Breast epithelium (tissue), 4 donors: ENCODE measurements at regions not wholly inside any gene's neighbourhood (a gene's known extent, or its start where the extent isn't known, plus 50 kb on each side); places are given as distances from the start of the nearest gene placed in this dataset.
"Not testable (repeated sequence)": the region's sequence is repeated elsewhere in the genome, so short reads cannot be mapped to it uniquely, and the experiment has no call there.

ENCODE experiments used
- DNase-seq, 2 donors: peaks; one replicate each; pipeline ENCODE4 v3.0.0-alpha.2; 2019; ENCODE audit warnings: low spot score in 2 of 2
- H3K27ac ChIP-seq, 2 donors: fragments of 200-600 bp; sonication (generic) in 1 of 2; one replicate each; pipeline ENCODE4 v1.5.1; 2016 to 2019; ENCODE audit warnings: mild to moderate bottlenecking in 1 of 2
- H3K27me3 ChIP-seq, 2 donors: fragments of 200-600 bp; sonication (generic) in 1 of 2; one replicate each; pipeline versions ENCODE4 v1.5.1 to v1.6.0; 2017 to 2019; ENCODE audit warnings: control low read depth in 1 of 2, mild to moderate bottlenecking in 1 of 2
- H3K36me3 ChIP-seq: fragments of 200-600 bp; one replicate; pipeline ENCODE4 v1.5.1; 2019
- H3K4me1 ChIP-seq, 2 donors: fragments of 200-600 bp; sonication (generic); one replicate each; pipeline ENCODE4 v1.5.1; 2016 to 2019; ENCODE audit warnings: control low read depth in 1 of 2
- H3K4me3 ChIP-seq, 3 donors: fragments of 200-600 bp; sonication (generic); 1 replicate in 2 of 3; 2 replicates in 1 of 3; pipeline ENCODE4 v1.5.1; 2016 to 2019; ENCODE audit warnings: mild to moderate bottlenecking in 3 of 3, moderate library complexity in 2 of 3
- H3K9me3 ChIP-seq, 2 donors: fragments of 200-600 bp; sonication (generic) in 1 of 2; one replicate each; pipeline ENCODE4 v1.5.1; 2016 to 2019; ENCODE audit warnings: control low read depth in 1 of 2
- POLR2A ChIP-seq: fragments of 450-650 bp; IDR thresholded peaks from one replicate; pipeline ENCODE4 v1.6.1; 2016; ENCODE audit warnings: antibody characterized with exemption, mild to moderate bottlenecking, moderate library complexity
- POLR2AphosphoS5 ChIP-seq, 3 donors: sonication (generic); formaldehyde crosslinking; IDR thresholded peaks; one replicate each; pipeline ENCODE4 v1.6.1; 2017; ENCODE audit warnings: antibody characterized with exemption in 3 of 3
- intact Hi-C: fragments of 100-400 bp; cut with DNase I; formaldehyde crosslinking; loops from one replicate; pipeline ENCODE4 v1.15.1; 2023; ENCODE audit warnings: low total_unique reads
- TF ChIP-seq, protein P1 (sequence below), 3 donors: fragments of 450-650 bp; IDR thresholded peaks; one replicate each; pipeline ENCODE4 v1.5.1; 2016 to 2017; ENCODE audit warnings: antibody characterized with exemption in 3 of 3, mild to moderate bottlenecking in 3 of 3, moderate library complexity in 3 of 3

DNA sequence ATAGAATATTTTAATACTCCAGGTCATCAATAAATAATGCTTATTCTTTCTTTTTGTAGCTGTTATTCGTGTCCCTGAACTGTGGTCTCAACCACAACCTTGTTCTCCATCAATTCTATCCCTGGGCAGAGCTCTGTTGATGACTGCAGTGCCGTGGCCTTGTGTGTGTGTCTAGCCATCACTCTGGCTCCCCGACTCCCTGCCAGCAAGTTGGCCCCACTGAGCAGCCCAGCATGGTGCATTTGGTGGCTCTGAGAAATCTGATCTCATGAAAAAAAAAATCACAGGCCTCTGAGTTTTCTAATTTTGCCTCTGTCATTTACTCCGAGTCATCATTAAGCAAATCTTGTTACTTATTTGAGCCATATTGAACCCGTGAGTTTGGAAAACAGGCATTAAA, 164.7 kb downstream of the GOLGA6L6 start:
- H3K9me3 ChIP-seq = no peaks in the 10 kb centered on the region
- no peaks in the 10 kb centered on the region for H3K27me3 ChIP-seq
- H3K36me3 ChIP-seq = no peaks in the 10 kb centered on the region
- no peak for DNase-seq
- no peaks in the 10 kb centered on the region for H3K4me1 ChIP-seq
- intact Hi-C loops = no loop called here
- no peak overlapping the region for H3K27ac ChIP-seq
- TF ChIP-seq, protein P1, sequence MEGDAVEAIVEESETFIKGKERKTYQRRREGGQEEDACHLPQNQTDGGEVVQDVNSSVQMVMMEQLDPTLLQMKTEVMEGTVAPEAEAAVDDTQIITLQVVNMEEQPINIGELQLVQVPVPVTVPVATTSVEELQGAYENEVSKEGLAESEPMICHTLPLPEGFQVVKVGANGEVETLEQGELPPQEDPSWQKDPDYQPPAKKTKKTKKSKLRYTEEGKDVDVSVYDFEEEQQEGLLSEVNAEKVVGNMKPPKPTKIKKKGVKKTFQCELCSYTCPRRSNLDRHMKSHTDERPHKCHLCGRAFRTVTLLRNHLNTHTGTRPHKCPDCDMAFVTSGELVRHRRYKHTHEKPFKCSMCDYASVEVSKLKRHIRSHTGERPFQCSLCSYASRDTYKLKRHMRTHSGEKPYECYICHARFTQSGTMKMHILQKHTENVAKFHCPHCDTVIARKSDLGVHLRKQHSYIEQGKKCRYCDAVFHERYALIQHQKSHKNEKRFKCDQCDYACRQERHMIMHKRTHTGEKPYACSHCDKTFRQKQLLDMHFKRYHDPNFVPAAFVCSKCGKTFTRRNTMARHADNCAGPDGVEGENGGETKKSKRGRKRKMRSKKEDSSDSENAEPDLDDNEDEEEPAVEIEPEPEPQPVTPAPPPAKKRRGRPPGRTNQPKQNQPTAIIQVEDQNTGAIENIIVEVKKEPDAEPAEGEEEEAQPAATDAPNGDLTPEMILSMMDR (IDR thresholded peaks at IDR 0.05) = no peak
- no peak for TF ChIP-seq POLR2AphosphoS5 (IDR thresholded peaks at IDR 0.05)
- no peak for TF ChIP-seq POLR2A
- H3K4me3 ChIP-seq = no peak overlapping the region

DNA sequence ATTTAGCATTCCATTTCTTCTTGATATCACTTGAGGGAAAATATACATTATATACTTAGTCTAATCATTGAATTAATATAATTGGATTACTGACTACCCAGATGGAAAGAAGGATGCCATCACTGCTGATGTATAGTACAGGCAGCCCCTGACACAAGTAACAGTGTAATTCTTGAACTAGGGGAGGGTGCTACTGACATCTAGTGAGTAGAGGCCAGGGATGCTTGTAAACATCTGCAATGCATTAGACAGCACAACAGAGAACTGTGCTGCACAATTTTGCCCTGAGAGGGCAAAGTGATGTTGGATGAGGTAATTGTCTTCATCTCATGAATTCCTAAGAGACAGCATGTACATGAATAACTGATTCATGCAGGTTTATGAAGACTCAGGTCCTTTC, 169.2 kb downstream of the GOLGA6L6 start:
- H3K27ac ChIP-seq, H3K9me3 ChIP-seq, DNase-seq, H3K4me3 ChIP-seq, H3K27me3 ChIP-seq, H3K4me1 ChIP-seq, H3K36me3 ChIP-seq, intact Hi-C loops: not testable (repeated sequence)

DNA sequence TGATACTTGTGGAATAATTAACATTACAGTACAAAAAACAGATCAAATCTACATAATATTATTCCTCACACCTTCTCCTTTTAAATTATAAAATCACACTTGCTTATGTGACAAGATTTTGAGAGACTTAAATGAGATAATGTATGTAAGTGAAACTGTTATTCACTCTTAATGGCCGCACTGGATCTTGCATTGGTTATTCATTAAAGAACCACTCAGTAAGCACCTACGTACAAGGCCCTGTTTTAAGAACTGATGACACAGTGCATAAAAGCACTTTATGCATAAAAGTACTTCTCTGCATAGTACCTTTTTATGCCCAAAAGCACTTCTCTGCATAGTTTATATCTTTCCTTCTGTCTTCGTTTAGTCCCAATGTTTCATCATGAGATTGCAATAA, 172.1 kb downstream of the GOLGA6L6 start:
- Histone ChIP-seq H3K4me1 (no peaks in the 10 kb centered on the region), H3K4me3 (no peak overlapping the region), H3K36me3 (no peaks in the 10 kb centered on the region), H3K9me3 (no peaks in the 10 kb centered on the region), H3K27me3 (no peaks in the 10 kb centered on the region), H3K27ac (no peak overlapping the region)
- no peak for TF ChIP-seq POLR2AphosphoS5 (IDR thresholded peaks at IDR 0.05)
- no peak for TF ChIP-seq POLR2A
- TF ChIP-seq, protein P1 (IDR thresholded peaks at IDR 0.05) = no peak
- DNase-seq = no peak
- intact Hi-C loops = loop anchor here (1.0 kb wide), 1 partner anchor 24 kb away; no protein-coding TSS in a partner anchor

DNA sequence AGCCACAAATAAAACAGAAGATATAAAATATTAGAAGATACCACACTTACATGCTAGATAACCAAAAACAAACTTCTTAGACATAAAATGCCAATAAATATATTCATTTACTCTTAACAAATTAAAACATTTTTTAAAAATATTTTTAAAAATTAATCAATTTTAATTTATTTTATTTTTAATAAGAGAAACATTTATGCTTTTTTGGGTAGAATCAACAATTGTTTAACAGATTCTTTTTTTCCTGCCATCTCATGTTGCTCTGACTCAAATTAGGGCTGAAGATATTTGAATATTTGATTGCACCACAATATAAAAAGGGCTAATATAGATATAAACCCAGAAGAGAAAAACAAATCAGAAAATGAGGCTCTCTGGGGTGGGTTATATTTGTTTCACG, 172.6 kb downstream of the GOLGA6L6 start:
- H3K27me3 ChIP-seq = no peaks in the 10 kb centered on the region
- TF ChIP-seq POLR2AphosphoS5 (IDR thresholded peaks at IDR 0.05) (no peak), POLR2A (no peak)
- TF ChIP-seq, protein P1 (IDR thresholded peaks at IDR 0.05) = no peak
- intact Hi-C loops = loop anchor here (1.0 kb wide), 1 partner anchor 24 kb away; no protein-coding TSS in a partner anchor
- no peaks in the 10 kb centered on the region for H3K36me3 ChIP-seq
- no peak overlapping the region for H3K27ac ChIP-seq
- DNase-seq = no peak
- no peaks in the 10 kb centered on the region for H3K9me3 ChIP-seq
- no peaks in the 10 kb centered on the region for H3K4me1 ChIP-seq
- no peak overlapping the region for H3K4me3 ChIP-seq

DNA sequence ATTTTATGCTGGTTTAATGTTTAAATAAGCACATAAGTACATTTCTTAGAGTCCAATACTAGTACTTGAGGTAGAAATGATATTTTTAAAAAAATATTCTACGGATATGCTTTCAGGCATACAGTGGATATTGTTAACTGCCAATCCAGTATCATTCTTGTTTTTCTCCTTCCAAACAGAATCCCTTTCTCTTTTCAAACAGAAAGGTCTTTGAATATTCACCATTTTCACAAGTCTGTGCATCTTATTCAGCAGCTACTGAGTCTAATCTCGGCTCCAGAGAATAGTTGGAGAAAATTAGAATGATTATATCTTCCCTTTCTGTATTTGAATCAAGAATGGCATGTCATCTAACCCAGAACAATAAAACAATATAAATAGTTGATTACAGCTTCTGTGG, 174.5 kb downstream of the GOLGA6L6 start:
- TF ChIP-seq, protein P1 (IDR thresholded peaks at IDR 0.05) = no peak
- TF ChIP-seq POLR2AphosphoS5 (IDR thresholded peaks at IDR 0.05) (no peak), POLR2A (no peak)
- Histone ChIP-seq H3K4me1 (no peaks in the 10 kb centered on the region), H3K27ac (no peak overlapping the region), H3K4me3 (no peak overlapping the region), H3K27me3 (no peaks in the 10 kb centered on the region), H3K9me3 (no peaks in the 10 kb centered on the region), H3K36me3 (no peaks in the 10 kb centered on the region)
- DNase-seq = no peak
- intact Hi-C loops = no loop called here

DNA sequence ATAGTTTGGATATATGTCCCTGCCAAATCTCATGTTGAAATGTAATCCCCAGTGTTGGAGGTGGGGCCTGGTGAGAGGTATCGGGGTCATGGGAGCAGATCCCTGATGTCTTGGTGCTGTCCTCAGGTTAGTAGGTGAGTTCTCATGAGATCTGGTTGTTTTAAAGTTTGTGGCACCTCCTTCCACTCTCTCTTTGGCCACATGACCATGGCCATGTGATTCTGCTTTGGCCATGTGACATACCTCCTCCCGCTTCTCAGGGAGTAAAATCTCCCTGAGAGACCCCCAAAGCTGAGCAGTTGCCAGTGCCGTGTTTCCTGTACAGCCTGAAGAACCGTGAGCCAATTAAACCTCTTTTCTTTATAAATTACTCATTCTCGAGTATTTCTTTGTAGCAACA, 178.0 kb downstream of the GOLGA6L6 start:
- DNase-seq, H3K4me3 ChIP-seq, H3K4me1 ChIP-seq, intact Hi-C loops, H3K27ac ChIP-seq, H3K36me3 ChIP-seq, H3K9me3 ChIP-seq, H3K27me3 ChIP-seq: not testable (repeated sequence)
